PC-3 (cell line): ENCODE measurements at regions not wholly inside any gene's neighbourhood (a gene's known extent, or its start where the extent isn't known, plus 50 kb on each side); places are given as distances from the start of the nearest gene placed in this dataset.

Experiments used
- CTCF ChIP-seq: fragments of 300-600 bp; sonication (generic); conservative IDR thresholded peaks from 2 replicates; pipeline ENCODE4 v1.5.1; 2017; ENCODE audit warnings: antibody characterized with exemption, low read depth, mild to moderate bottlenecking, low read length
- EZH2phosphoT487 ChIP-seq: fragments of 300-600 bp; sonication (generic); IDR thresholded peaks from 2 replicates; pipeline ENCODE4 v1.6.1; 2018; ENCODE audit warnings: mild to moderate bottlenecking, antibody characterized with exemption, low read length, borderline replicate concordance

- TF ChIP-seq EZH2phosphoT487 (no peak), CTCF (no peak)
Observed at GRCh38 chr13:102962430-102962829, 103.8 kb downstream of the SLC10A2 start.
